B cell (primary cell): ENCODE measurements at regions not wholly inside any gene's neighbourhood (a gene's known extent, or its start where the extent isn't known, plus 50 kb on each side); places are given as distances from the start of the nearest gene placed in this dataset.

ENCODE experiments used
- ATAC-seq: fragments of 200-7000 bp; cut with Tn5 transposase; one replicate; pipeline ENCODE4 v1.10.0; 2021; ENCODE audit warnings: low read depth, mild to moderate bottlenecking, moderate number of reproducible peaks, moderate library complexity
- CTCF ChIA-PET: fragments of 350-600 bp; sonication (Branson Sonifier 250); formaldehyde crosslinking; loops from one replicate; lab custom pipeline; 2021; ENCODE audit warnings: antibody characterized with exemption, inconsistent platforms; lab: Charles Lee
- POLR2A ChIA-PET: fragments of 350-600 bp; sonication (Branson Sonifier 250); formaldehyde crosslinking; loops from one replicate; lab custom pipeline; 2021; ENCODE audit warnings: antibody characterized with exemption; lab: Charles Lee
- DNase-seq: peaks from one replicate; pipeline ENCODE4 v3.0.0; 2013
- H2AFZ ChIP-seq: 2 replicates; pipeline ENCODE4 v1.6.1; 2012; ENCODE audit warnings: mild to moderate bottlenecking, low read depth, low read length; ENCODE audit not compliant: insufficient read depth, poor library complexity, severe bottlenecking
- H3K27ac ChIP-seq, 2 donors: 1 replicate in 1 of 2; 2 replicates in 1 of 2; pipeline ENCODE4 v1.5.1; 2012 to 2013; ENCODE audit warnings: low read length in 2 of 2, mild to moderate bottlenecking in 2 of 2, moderate library complexity in 1 of 2
- H3K27me3 ChIP-seq, 4 experiments: fragments of 200-600 bp in 1 of 4; sonication (generic) in 1 of 4; replicated peaks in 1 of 4; 1 replicate in 2 of 4; 2 replicates in 2 of 4; pipeline versions ENCODE4 v1.6.1 to v1.7.0; 2013 to 2016; ENCODE audit warnings: low read length in 3 of 4, mild to moderate bottlenecking in 2 of 4, mixed read lengths in 1 of 4, moderate library complexity in 1 of 4; ENCODE audit not compliant: insufficient read depth in 4 of 4, control insufficient read depth in 3 of 4; ENCODE audit errors: control extremely low read depth in 1 of 4
- H3K36me3 ChIP-seq, 2 experiments: replicated peaks in 1 of 2; 1 replicate in 1 of 2; 2 replicates in 1 of 2; pipeline versions ENCODE4 v1.6.1 to v1.7.1; 2013; ENCODE audit warnings: low read length in 1 of 2; ENCODE audit not compliant: insufficient read depth in 2 of 2, control insufficient read depth in 1 of 2; ENCODE audit errors: control extremely low read depth in 1 of 2, extremely low read depth in 1 of 2
- H3K4me1 ChIP-seq, 2 donors: fragments of 200-600 bp in 1 of 2; sonication (generic) in 1 of 2; 1 replicate in 1 of 2; 2 replicates in 1 of 2; pipeline versions ENCODE4 v1.5.1 to v1.6.1; 2013 to 2017; ENCODE audit warnings: low read length in 2 of 2; ENCODE audit not compliant: control insufficient read depth in 2 of 2, insufficient read depth in 2 of 2
- H3K4me2 ChIP-seq: replicated peaks from 2 replicates; pipeline ENCODE3; 2012; ENCODE audit warnings: mild to moderate bottlenecking, low read depth, low read length; ENCODE audit not compliant: poor library complexity, severe bottlenecking
- H3K4me3 ChIP-seq, 5 experiments: fragments of 200-600 bp in 1 of 5; sonication (generic) in 1 of 5; 1 replicate in 3 of 5; 2 replicates in 2 of 5; pipeline versions ENCODE4 v1.5.1 to v1.7.0; 2011 to 2016; ENCODE audit warnings: low read length in 4 of 5, mild to moderate bottlenecking in 4 of 5, low read depth in 2 of 5, control low read depth in 1 of 5, moderate library complexity in 1 of 5; ENCODE audit not compliant: insufficient read depth in 1 of 5; ENCODE audit errors: control extremely low read depth in 1 of 5, extremely low read depth in 1 of 5
- H3K79me2 ChIP-seq: fragments of 200-600 bp; sonication (generic); one replicate; pipeline ENCODE4 v1.6.0; 2016; ENCODE audit warnings: low read length; ENCODE audit not compliant: control insufficient read depth, insufficient read depth
- H3K9ac ChIP-seq: fragments of 200-600 bp; sonication (generic); 2 replicates; pipeline ENCODE4 v1.6.1; 2017; ENCODE audit warnings: mild to moderate bottlenecking, low read length, moderate library complexity
- H3K9me3 ChIP-seq, 3 donors: one replicate each; pipeline versions ENCODE4 v1.6.1 to v1.7.1; 2013; ENCODE audit warnings: low read length in 2 of 3; ENCODE audit not compliant: control insufficient read depth in 2 of 3, insufficient read depth in 1 of 3; ENCODE audit errors: control extremely low read depth in 1 of 3
- H4K20me1 ChIP-seq: 2 replicates; pipeline ENCODE4 v1.6.0; 2012; ENCODE audit warnings: mild to moderate bottlenecking, low read length; ENCODE audit not compliant: insufficient read depth, control insufficient read depth, poor library complexity, severe bottlenecking
- H3K27ac Mint-ChIP-seq: one replicate; pipeline ENCODE4 v1.8.0; 2021; ENCODE audit warnings: mixed read lengths
- H3K27me3 Mint-ChIP-seq: one replicate; pipeline ENCODE4 v1.8.0; 2021; ENCODE audit warnings: mixed read lengths
- H3K4me1 Mint-ChIP-seq: one replicate; pipeline ENCODE4 v1.8.0; 2021; ENCODE audit warnings: mixed read lengths
- H3K4me3 Mint-ChIP-seq: one replicate; pipeline ENCODE4 v1.8.0; 2021; ENCODE audit warnings: mixed read lengths
- H3K9me3 Mint-ChIP-seq: one replicate; pipeline ENCODE4 v1.8.0; 2022; ENCODE audit warnings: mixed read lengths; ENCODE audit not compliant: insufficient read depth
- EZH2 ChIP-seq: IDR thresholded peaks from 2 replicates; pipeline ENCODE4 v1.6.1; 2012; ENCODE audit warnings: borderline replicate concordance, low read depth, mild to moderate bottlenecking, moderate library complexity, low read length; ENCODE audit not compliant: insufficient read depth, poor library complexity, severe bottlenecking
- WGBS: methylation state at CpG from one replicate; pipeline ENCODE4 v1.1.5; 2013; ENCODE audit warnings: missing lambda C conversion rate; ENCODE audit not compliant: insufficient coverage; 5-methylcytosine and 5-hydroxymethylcytosine counted together
- intact Hi-C: fragments of 100-400 bp; cut with micrococcal nuclease; formaldehyde crosslinking; loops from one replicate; pipeline ENCODE4 v1.10.0; 2022
- TF ChIP-seq, protein P1 (sequence below): fragments of 200-600 bp; IDR thresholded peaks from one replicate; pipeline ENCODE4 v1.8.0; 2022; ENCODE audit warnings: antibody characterized with exemption, mild to moderate bottlenecking

DNA sequence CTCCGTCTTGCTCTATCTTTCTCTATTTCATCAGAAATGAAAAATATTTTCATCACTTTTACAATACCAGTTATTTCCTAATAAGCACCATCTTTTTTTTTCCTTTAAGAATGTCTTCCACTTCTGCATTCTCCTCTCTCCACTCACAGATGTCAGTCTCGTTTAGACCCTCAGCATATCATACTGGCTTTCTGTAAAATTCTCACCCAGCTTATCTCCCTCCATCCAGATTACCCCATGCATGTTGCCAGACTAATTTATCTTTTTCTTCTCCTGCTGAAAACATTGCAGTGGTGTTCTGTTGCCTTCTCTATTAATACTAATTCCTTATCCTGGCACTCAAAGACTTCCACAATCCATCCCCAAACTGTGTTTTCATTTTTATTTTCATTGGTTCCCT, 513.8 kb upstream of the KLF12 start:
- no peak overlapping the region for H3K4me3 Mint-ChIP-seq
- H3K9me3 ChIP-seq: no peaks in the 10 kb centered on the region
- intact Hi-C loops: no loop called here
- H3K27me3 Mint-ChIP-seq: peaks cover 6% of the 10 kb centered on the region
- WGBS: 57% methylated on average over 2 of the region's 2 CpGs
- no peak overlapping the region for H3K4me3 ChIP-seq
- CTCF ChIA-PET: no interaction called here
- no peaks in the 10 kb centered on the region for H3K9me3 Mint-ChIP-seq
- no peaks in the 10 kb centered on the region for H4K20me1 ChIP-seq
- no peak overlapping the region for H2AFZ ChIP-seq
- no peak overlapping the region for H3K27ac Mint-ChIP-seq
- no peak overlapping the region for H3K27ac ChIP-seq
- H3K9ac ChIP-seq: no peak overlapping the region
- H3K4me1 Mint-ChIP-seq: no peaks in the 10 kb centered on the region
- ATAC-seq: no peak
- no peaks in the 10 kb centered on the region for H3K4me1 ChIP-seq
- POLR2A ChIA-PET: no interaction called here
- DNase-seq: no peak
- H3K27me3 ChIP-seq: no peaks in the 10 kb centered on the region
- H3K4me2 ChIP-seq: no peak overlapping the region
- H3K79me2 ChIP-seq: no peaks in the 10 kb centered on the region
- H3K36me3 ChIP-seq: no peaks in the 10 kb centered on the region
- TF ChIP-seq, protein P1, sequence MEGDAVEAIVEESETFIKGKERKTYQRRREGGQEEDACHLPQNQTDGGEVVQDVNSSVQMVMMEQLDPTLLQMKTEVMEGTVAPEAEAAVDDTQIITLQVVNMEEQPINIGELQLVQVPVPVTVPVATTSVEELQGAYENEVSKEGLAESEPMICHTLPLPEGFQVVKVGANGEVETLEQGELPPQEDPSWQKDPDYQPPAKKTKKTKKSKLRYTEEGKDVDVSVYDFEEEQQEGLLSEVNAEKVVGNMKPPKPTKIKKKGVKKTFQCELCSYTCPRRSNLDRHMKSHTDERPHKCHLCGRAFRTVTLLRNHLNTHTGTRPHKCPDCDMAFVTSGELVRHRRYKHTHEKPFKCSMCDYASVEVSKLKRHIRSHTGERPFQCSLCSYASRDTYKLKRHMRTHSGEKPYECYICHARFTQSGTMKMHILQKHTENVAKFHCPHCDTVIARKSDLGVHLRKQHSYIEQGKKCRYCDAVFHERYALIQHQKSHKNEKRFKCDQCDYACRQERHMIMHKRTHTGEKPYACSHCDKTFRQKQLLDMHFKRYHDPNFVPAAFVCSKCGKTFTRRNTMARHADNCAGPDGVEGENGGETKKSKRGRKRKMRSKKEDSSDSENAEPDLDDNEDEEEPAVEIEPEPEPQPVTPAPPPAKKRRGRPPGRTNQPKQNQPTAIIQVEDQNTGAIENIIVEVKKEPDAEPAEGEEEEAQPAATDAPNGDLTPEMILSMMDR: no peak
- TF ChIP-seq EZH2: no peak

GRCh38 chr13:74647211-74647610, 513.0 kb upstream of the KLF12 start:
- no peaks in the 10 kb centered on the region for H4K20me1 ChIP-seq
- no peaks in the 10 kb centered on the region for H3K79me2 ChIP-seq
- no peak overlapping the region for H3K4me3 ChIP-seq
- Mint-ChIP-seq H3K4me1 (no peaks in the 10 kb centered on the region), H3K4me3 (no peak overlapping the region), H3K27me3 (no peaks in the 10 kb centered on the region), H3K9me3 (no peaks in the 10 kb centered on the region), H3K27ac (no peak overlapping the region)
- no peak overlapping the region for H3K4me2 ChIP-seq
- ATAC-seq (no peak), DNase-seq (no peak)
- intact Hi-C loops: no loop called here
- H3K9me3 ChIP-seq: no peaks in the 10 kb centered on the region
- no peak for TF ChIP-seq EZH2
- TF ChIP-seq, protein P1: no peak
- H3K4me1 ChIP-seq: no peaks in the 10 kb centered on the region
- H3K27ac ChIP-seq: no peak overlapping the region
- ChIA-PET POLR2A (no interaction called here), CTCF (no interaction called here)
- H3K27me3 ChIP-seq: no peaks in the 10 kb centered on the region
- no peaks in the 10 kb centered on the region for H3K36me3 ChIP-seq
- no CpG with 5 or more reads among the region's 2 CpGs for WGBS
- H3K9ac ChIP-seq: no peak overlapping the region
- no peak overlapping the region for H2AFZ ChIP-seq
